Neural progenitor cell (in vitro differentiated cells): ENCODE measurements at regions not wholly inside any gene's neighbourhood (a gene's known extent, or its start where the extent isn't known, plus 50 kb on each side); places are given as distances from the start of the nearest gene placed in this dataset.
A peak's percentile ranks its signal among the peaks of the same experiment; 100 is the strongest.

Experiments
- DNase-seq: peaks from one replicate; pipeline ENCODE4 v3.0.0-alpha.2; 2016; ENCODE audit warnings: low spot score
- H2AFZ ChIP-seq: fragments of 200-600 bp; sonication (generic); replicated peaks from 2 replicates; pipeline ENCODE4 v1.6.1; 2016; ENCODE audit warnings: antibody characterized with exemption
- H3F3A ChIP-seq: fragments of 200-600 bp; sonication (generic); 2 replicates; pipeline ENCODE4 v1.6.1; 2016; ENCODE audit warnings: antibody characterized with exemption, low read depth
- H3K27ac ChIP-seq: fragments of 200-600 bp; sonication (generic); 2 replicates; pipeline ENCODE4 v1.5.1; 2016; ENCODE audit warnings: mild to moderate bottlenecking
- H3K27me3 ChIP-seq: fragments of 200-600 bp; sonication (generic); 2 replicates; pipeline ENCODE4 v1.6.1; 2016; ENCODE audit warnings: mild to moderate bottlenecking, moderate library complexity
- H3K36me3 ChIP-seq: fragments of 200-600 bp; sonication (generic); 2 replicates; pipeline ENCODE4 v1.5.1; 2016
- H3K4me1 ChIP-seq: fragments of 200-600 bp; sonication (generic); 2 replicates; pipeline ENCODE4 v1.6.1; 2016; ENCODE audit warnings: mixed run types
- H3K4me2 ChIP-seq: fragments of 200-600 bp; sonication (generic); 2 replicates; pipeline ENCODE4 v1.6.1; 2016
- H3K4me3 ChIP-seq: fragments of 200-600 bp; sonication (generic); 2 replicates; pipeline ENCODE4 v1.5.1; 2016
- H3K79me2 ChIP-seq: fragments of 200-600 bp; sonication (generic); 2 replicates; pipeline ENCODE4 v1.6.1; 2016; ENCODE audit warnings: low read depth
- H3K9ac ChIP-seq: fragments of 200-600 bp; sonication (generic); 2 replicates; pipeline ENCODE4 v1.6.1; 2016
- H3K9me3 ChIP-seq: fragments of 200-600 bp; sonication (generic); 2 replicates; pipeline ENCODE4 v1.5.1; 2016; ENCODE audit warnings: low read depth
- H4K20me1 ChIP-seq: fragments of 200-600 bp; sonication (generic); 2 replicates; pipeline ENCODE4 v1.6.1; 2016; ENCODE audit warnings: low read depth
- H3K27ac Mint-ChIP-seq: 3 replicates; pipeline ENCODE4 v1.8.0; 2021; ENCODE audit warnings: mixed read lengths
- H3K27me3 Mint-ChIP-seq: 2 replicates; pipeline ENCODE4 v1.8.0; 2022; ENCODE audit warnings: low read depth, mild to moderate bottlenecking, inconsistent platforms, moderate library complexity, mixed read lengths; ENCODE audit not compliant: insufficient read depth
- H3K36me3 Mint-ChIP-seq: 3 replicates; pipeline ENCODE4 v1.8.0; 2021; ENCODE audit warnings: mixed read lengths
- H3K4me1 Mint-ChIP-seq: 3 replicates; pipeline ENCODE4 v1.8.0; 2021; ENCODE audit warnings: mixed read lengths
- H3K4me3 Mint-ChIP-seq: 3 replicates; pipeline ENCODE4 v1.8.0; 2021; ENCODE audit warnings: mild to moderate bottlenecking, moderate library complexity, mixed read lengths
- H3K9me3 Mint-ChIP-seq: 3 replicates; pipeline ENCODE4 v1.8.0; 2020; ENCODE audit warnings: mixed read lengths
- EZH2 ChIP-seq: fragments of 200-600 bp; sonication (generic); IDR thresholded peaks from 2 replicates; pipeline ENCODE4 v1.6.1; 2017; ENCODE audit warnings: antibody characterized with exemption, mild to moderate bottlenecking, moderate library complexity
- EZH2phosphoT487 ChIP-seq: fragments of 200-600 bp; sonication (generic); IDR thresholded peaks from 2 replicates; pipeline ENCODE4 v1.6.1; 2017; ENCODE audit warnings: antibody characterized with exemption
- TF ChIP-seq, protein P1 (sequence below): fragments of 200-600 bp; sonication (generic); IDR thresholded peaks from 2 replicates; pipeline ENCODE4 v1.5.1; 2017; ENCODE audit warnings: antibody characterized with exemption, mild to moderate bottlenecking

DNA sequence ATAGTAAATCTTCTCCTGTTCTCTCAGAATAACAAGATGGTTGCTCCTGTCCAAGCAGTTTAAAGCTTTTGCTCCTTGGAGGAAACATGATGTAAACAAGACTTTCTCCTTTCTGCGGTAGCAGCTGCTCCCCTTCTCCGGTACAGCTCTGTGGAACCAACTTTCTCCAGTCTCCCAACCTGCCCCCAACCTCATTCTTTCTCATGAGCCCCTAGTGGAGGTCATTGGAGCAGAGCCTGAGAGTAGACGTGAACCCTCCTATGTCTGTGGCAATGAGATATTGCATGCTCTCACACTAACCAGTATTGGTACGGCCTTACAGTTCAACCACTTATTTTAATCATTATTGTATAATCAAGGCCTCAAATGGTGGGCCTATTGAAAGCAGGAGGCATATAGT, 483.8 kb upstream of the CDH10 start:
- H3K9me3 ChIP-seq = no peaks in the 10 kb centered on the region
- H4K20me1 ChIP-seq = no peaks in the 10 kb centered on the region
- no peaks in the 10 kb centered on the region for H3K36me3 Mint-ChIP-seq
- H3K4me3 ChIP-seq = no peak overlapping the region
- no peaks in the 10 kb centered on the region for H3F3A ChIP-seq
- H3K79me2 ChIP-seq = no peaks in the 10 kb centered on the region
- TF ChIP-seq, protein P1, sequence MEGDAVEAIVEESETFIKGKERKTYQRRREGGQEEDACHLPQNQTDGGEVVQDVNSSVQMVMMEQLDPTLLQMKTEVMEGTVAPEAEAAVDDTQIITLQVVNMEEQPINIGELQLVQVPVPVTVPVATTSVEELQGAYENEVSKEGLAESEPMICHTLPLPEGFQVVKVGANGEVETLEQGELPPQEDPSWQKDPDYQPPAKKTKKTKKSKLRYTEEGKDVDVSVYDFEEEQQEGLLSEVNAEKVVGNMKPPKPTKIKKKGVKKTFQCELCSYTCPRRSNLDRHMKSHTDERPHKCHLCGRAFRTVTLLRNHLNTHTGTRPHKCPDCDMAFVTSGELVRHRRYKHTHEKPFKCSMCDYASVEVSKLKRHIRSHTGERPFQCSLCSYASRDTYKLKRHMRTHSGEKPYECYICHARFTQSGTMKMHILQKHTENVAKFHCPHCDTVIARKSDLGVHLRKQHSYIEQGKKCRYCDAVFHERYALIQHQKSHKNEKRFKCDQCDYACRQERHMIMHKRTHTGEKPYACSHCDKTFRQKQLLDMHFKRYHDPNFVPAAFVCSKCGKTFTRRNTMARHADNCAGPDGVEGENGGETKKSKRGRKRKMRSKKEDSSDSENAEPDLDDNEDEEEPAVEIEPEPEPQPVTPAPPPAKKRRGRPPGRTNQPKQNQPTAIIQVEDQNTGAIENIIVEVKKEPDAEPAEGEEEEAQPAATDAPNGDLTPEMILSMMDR = no peak
- no peak for TF ChIP-seq EZH2phosphoT487
- no peak for TF ChIP-seq EZH2
- H3K27ac ChIP-seq = no peak overlapping the region
- no peaks in the 10 kb centered on the region for H3K4me1 ChIP-seq
- peak overlapping the region; percentile 14 for H2AFZ ChIP-seq
- peaks cover 3% of the 10 kb centered on the region for H3K9me3 Mint-ChIP-seq
- H3K36me3 ChIP-seq = no peaks in the 10 kb centered on the region
- H3K27me3 ChIP-seq = no peaks in the 10 kb centered on the region
- H3K27ac Mint-ChIP-seq = no peak overlapping the region
- no peak overlapping the region for H3K4me3 Mint-ChIP-seq
- H3K27me3 Mint-ChIP-seq = peaks cover 2% of the 10 kb centered on the region
- no peaks in the 10 kb centered on the region for H3K4me1 Mint-ChIP-seq
- no peak for DNase-seq
- no peak overlapping the region for H3K9ac ChIP-seq
- no peak overlapping the region for H3K4me2 ChIP-seq

DNA sequence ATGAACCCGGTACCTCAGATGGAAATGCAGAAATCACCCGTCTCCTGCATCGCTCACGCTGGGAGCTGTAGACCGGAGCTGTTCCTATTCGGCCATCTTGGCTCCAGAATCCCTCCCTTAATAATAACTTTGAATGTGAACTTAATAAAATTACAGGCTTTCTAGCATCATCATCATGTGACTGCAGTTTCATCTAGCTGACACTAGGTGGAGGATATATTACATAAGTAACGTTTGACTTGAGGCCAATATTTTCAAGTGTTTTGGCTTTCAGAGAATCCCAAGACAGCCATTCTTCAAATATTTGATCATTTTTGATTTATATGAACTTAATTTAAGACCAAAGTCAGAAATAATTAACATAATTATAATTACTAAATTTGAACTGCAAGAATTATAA, 474.9 kb upstream of the CDH10 start:
- H3K4me1 ChIP-seq = no peaks in the 10 kb centered on the region
- Mint-ChIP-seq H3K9me3 (peaks cover 4% of the 10 kb centered on the region), H3K4me3 (no peak overlapping the region), H3K36me3 (no peaks in the 10 kb centered on the region), H3K4me1 (no peaks in the 10 kb centered on the region), H3K27me3 (peaks cover 2% of the 10 kb centered on the region), H3K27ac (no peak overlapping the region)
- DNase-seq = no peak
- H3F3A ChIP-seq = no peaks in the 10 kb centered on the region
- H3K9me3 ChIP-seq = no peaks in the 10 kb centered on the region
- H3K4me3 ChIP-seq = no peak overlapping the region
- TF ChIP-seq, protein P1 = peak; percentile 49
- no peak for TF ChIP-seq EZH2phosphoT487
- H3K27me3 ChIP-seq = no peaks in the 10 kb centered on the region
- no peak overlapping the region for H3K9ac ChIP-seq
- no peak overlapping the region for H2AFZ ChIP-seq
- no peaks in the 10 kb centered on the region for H4K20me1 ChIP-seq
- no peaks in the 10 kb centered on the region for H3K79me2 ChIP-seq
- no peaks in the 10 kb centered on the region for H3K36me3 ChIP-seq
- no peak overlapping the region for H3K4me2 ChIP-seq
- no peak overlapping the region for H3K27ac ChIP-seq

GRCh38 chr5:25107853-25108252, 463.1 kb upstream of the CDH10 start:
- no peaks in the 10 kb centered on the region for H3K36me3 ChIP-seq
- H3K79me2 ChIP-seq = no peaks in the 10 kb centered on the region
- no peaks in the 10 kb centered on the region for H4K20me1 ChIP-seq
- no peak for DNase-seq
- H3K27ac ChIP-seq = no peak overlapping the region
- no peak overlapping the region for H3K4me3 Mint-ChIP-seq
- H3K27ac Mint-ChIP-seq = no peak overlapping the region
- H3K27me3 Mint-ChIP-seq = no peaks in the 10 kb centered on the region
- TF ChIP-seq EZH2 (no peak), EZH2phosphoT487 (no peak)
- TF ChIP-seq, protein P1 = no peak
- H3K9me3 ChIP-seq = no peaks in the 10 kb centered on the region
- no peak overlapping the region for H3K9ac ChIP-seq
- H3K4me1 Mint-ChIP-seq = no peaks in the 10 kb centered on the region
- H3K27me3 ChIP-seq = no peaks in the 10 kb centered on the region
- no peaks in the 10 kb centered on the region for H3K36me3 Mint-ChIP-seq
- no peaks in the 10 kb centered on the region for H3K9me3 Mint-ChIP-seq
- H2AFZ ChIP-seq = peak overlapping the region; percentile 12
- no peak overlapping the region for H3K4me3 ChIP-seq
- H3F3A ChIP-seq = no peaks in the 10 kb centered on the region
- H3K4me1 ChIP-seq = no peaks in the 10 kb centered on the region
- H3K4me2 ChIP-seq = no peak overlapping the region

- no peaks in the 10 kb centered on the region for H3K27me3 Mint-ChIP-seq
- Histone ChIP-seq H3K9me3 (no peaks in the 10 kb centered on the region), H2AFZ (no peak overlapping the region), H3K36me3 (no peaks in the 10 kb centered on the region), H3K4me2 (no peak overlapping the region), H3F3A (no peaks in the 10 kb centered on the region), H4K20me1 (no peaks in the 10 kb centered on the region), H3K79me2 (no peaks in the 10 kb centered on the region), H3K27me3 (no peaks in the 10 kb centered on the region), H3K4me3 (no peak overlapping the region), H3K27ac (no peak overlapping the region), H3K9ac (no peak overlapping the region), H3K4me1 (no peaks in the 10 kb centered on the region)
- H3K9me3 Mint-ChIP-seq = no peaks in the 10 kb centered on the region
- no peaks in the 10 kb centered on the region for H3K36me3 Mint-ChIP-seq
- no peak overlapping the region for H3K4me3 Mint-ChIP-seq
- no peak for DNase-seq
- H3K4me1 Mint-ChIP-seq = no peaks in the 10 kb centered on the region
- H3K27ac Mint-ChIP-seq = no peak overlapping the region
- TF ChIP-seq, protein P1 = no peak
- no peak for TF ChIP-seq EZH2phosphoT487
- TF ChIP-seq EZH2 = no peak
Observed at GRCh38 chr5:25099538-25099937, 454.8 kb upstream of the CDH10 start.
